ENCODE measurements at regions not wholly inside any gene's neighbourhood (a gene's known extent, or its start where the extent isn't known, plus 50 kb on each side); places are given as distances from the start of the nearest gene placed in this dataset.

DNA sequence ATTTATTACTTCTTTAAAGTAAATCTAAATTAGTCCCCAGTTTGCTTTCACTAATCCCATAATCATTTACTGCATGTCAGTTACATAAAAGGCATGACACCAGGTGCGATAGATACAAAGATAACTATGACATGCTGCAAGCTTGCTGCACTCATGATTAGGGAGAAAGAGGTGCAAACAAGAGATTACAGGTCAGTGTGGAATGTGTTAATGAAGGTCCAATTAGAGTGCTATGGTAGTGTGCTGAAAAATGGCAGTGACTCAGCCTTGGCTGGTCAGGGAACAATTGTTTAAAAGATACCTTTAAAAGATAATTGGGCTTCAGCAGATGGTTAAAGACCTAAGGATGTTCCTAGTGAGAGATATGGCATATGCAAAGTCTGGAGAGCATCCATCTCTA, 352.6 kb upstream of the TGFBR2 start:
- no peak overlapping the region for H3K14ac ChIP-seq (ENCODE audit: insufficient read length)
- H2BK120ac ChIP-seq (replicated peaks; ENCODE audit: low read depth, low read length) = no peak overlapping the region
- no peak overlapping the region for H3K23ac ChIP-seq (ENCODE audit: insufficient read length)
- no peak overlapping the region for H2AK5ac ChIP-seq (ENCODE audit: low read depth, low read length)
- H3K36me3 ChIP-seq (ENCODE audit: control insufficient read depth in 2 of 4, insufficient read depth in 4 of 4, low read length in 3 of 4) = no peaks in the 10 kb centered on the region
- H3K79me2 ChIP-seq (ENCODE audit: control insufficient read depth in 1 of 2, insufficient read depth in 2 of 2, low read length in 2 of 2) = no peaks in the 10 kb centered on the region
- CTCF ChIA-PET (ENCODE audit: partially characterized antibody) = no interaction called here
- H3K4me1 ChIP-seq (replicated peaks in 1 of 4; ENCODE audit: control insufficient read depth in 3 of 4, insufficient read depth in 4 of 4, low read length in 3 of 4) = peaks cover 0 to 3% (median 1%) of the 10 kb centered on the region in 4 experiments; a peak in 2 of 7 replicates
- H3K23me2 ChIP-seq (ENCODE audit: low read depth, low read length) = no peaks in the 10 kb centered on the region
- H2BK20ac ChIP-seq (ENCODE audit: low read length) = no peak overlapping the region
- H2BK12ac ChIP-seq (ENCODE audit: low read depth, low read length) = no peak overlapping the region
- H3K9me3 ChIP-seq (ENCODE audit: insufficient read depth in 2 of 2, low read depth in 1 of 2, low read length in 1 of 2) = peaks cover 0 to 6% of the 10 kb centered on the region in 2 experiments; a peak in 1 of 4 replicates
- H3K56ac ChIP-seq (replicated peaks; ENCODE audit: insufficient read length, low read depth, low read length) = no peak overlapping the region
- DNase-seq (ENCODE audit: low read depth in 1 of 2, low spot score in 2 of 2) (no peak), FAIRE-seq (no peak)
- no peak overlapping the region for H3K27ac ChIP-seq (ENCODE audit: low read depth, low read length)
- no peak overlapping the region for H3K9ac ChIP-seq (replicated peaks in 1 of 4; ENCODE audit: extremely low read depth in 1 of 4, low read depth in 3 of 4, low read length in 3 of 4)
- no peak overlapping the region for H2AFZ ChIP-seq (ENCODE audit: low read length)
- H3K18ac ChIP-seq (ENCODE audit: extremely low read depth, low read length) = no peak overlapping the region
- H3K27me3 ChIP-seq (replicated peaks in 1 of 4; ENCODE audit: control insufficient read depth in 3 of 4, extremely low read depth in 1 of 4, insufficient read depth in 3 of 4, low read length in 3 of 4) = no peaks in the 10 kb centered on the region
- POLR2A ChIA-PET (ENCODE audit: partially characterized antibody) = no interaction called here
- H3K4ac ChIP-seq (replicated peaks; ENCODE audit: insufficient read length, low read depth, low read length) = no peak overlapping the region
- 85% methylated on average over 1 of the region's 1 CpG; no CpG with 5 or more reads in 1 of the 2 experiments for WGBS, 2 experiments (ENCODE audit: extremely low coverage in 1 of 2, insufficient coverage in 1 of 2, insufficient read length in 1 of 2, insufficient replicate concordance in 2 of 2, low coverage in 1 of 2, low lambda C conversion rate in 2 of 2, missing lambda C conversion rate in 1 of 2)
- no peak overlapping the region for H2BK5ac ChIP-seq (ENCODE audit: low read depth, low read length)
- H3K79me1 ChIP-seq (ENCODE audit: low read depth, low read length) = no peaks in the 10 kb centered on the region
- H4K20me1 ChIP-seq (replicated peaks in 1 of 2; ENCODE audit: control insufficient read depth in 1 of 2, insufficient read depth in 2 of 2, low read length in 2 of 2) = no peaks in the 10 kb centered on the region
- no peak overlapping the region for H3K4me2 ChIP-seq (ENCODE audit: insufficient read depth in 1 of 2, low read depth in 2 of 2, low read length in 2 of 2)
- H2BK15ac ChIP-seq (ENCODE audit: low read length) = no peak overlapping the region
- no peak overlapping the region for H4K91ac ChIP-seq (replicated peaks; ENCODE audit: insufficient read length, low read length)
- no peak overlapping the region for H3K4me3 ChIP-seq (ENCODE audit: extremely low read depth in 1 of 4, insufficient read depth in 2 of 4, low read depth in 3 of 4, low read length in 4 of 4)
- no peak overlapping the region for H4K8ac ChIP-seq (ENCODE audit: extremely low read depth, insufficient read depth, low read length)
- no peak overlapping the region for H4K5ac ChIP-seq (ENCODE audit: insufficient read length, low read depth, low read length)
- TF ChIP-seq YY1 (IDR thresholded peaks at IDR 0.05; ENCODE audit: low read depth, low read length) (no peak), CHD1 (IDR thresholded peaks at IDR 0.05; ENCODE audit: low read depth, low read length) (no peak)
